GM20000 (cell line): ENCODE measurements at regions not wholly inside any gene's neighbourhood (a gene's known extent, or its start where the extent isn't known, plus 50 kb on each side); places are given as distances from the start of the nearest gene placed in this dataset.

Experiments used
- DNase-seq: peaks from one replicate; pipeline ENCODE4 v3.0.0; 2012; ENCODE audit warnings: low spot score
- TF ChIP-seq, protein P1 (sequence below): IDR thresholded peaks from 2 replicates; pipeline ENCODE4 v1.5.1; 2012; ENCODE audit warnings: mild to moderate bottlenecking, control low read depth; ENCODE audit errors: extremely low read depth, missing control alignments

DNA sequence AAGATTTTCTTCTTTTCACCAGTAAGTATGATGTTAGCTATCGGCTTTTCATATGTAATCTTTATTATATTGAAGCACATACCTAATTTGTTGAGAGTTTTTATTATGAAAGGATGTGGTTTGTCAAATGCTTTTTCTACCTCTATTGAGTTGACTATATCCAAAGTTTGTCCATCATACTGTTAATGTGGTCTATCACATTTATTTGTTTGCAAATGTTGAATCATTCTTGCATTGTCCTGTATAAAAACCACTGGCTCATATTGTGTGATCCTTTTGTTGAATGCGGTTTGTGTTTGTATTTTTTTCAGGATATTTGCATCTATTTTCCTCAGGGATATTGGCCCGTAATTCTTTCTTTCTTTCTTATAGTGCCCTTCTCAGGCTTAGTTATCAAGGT is 675.5 kb downstream of the NUP35 start:
- no peak for DNase-seq
- TF ChIP-seq, protein P1, sequence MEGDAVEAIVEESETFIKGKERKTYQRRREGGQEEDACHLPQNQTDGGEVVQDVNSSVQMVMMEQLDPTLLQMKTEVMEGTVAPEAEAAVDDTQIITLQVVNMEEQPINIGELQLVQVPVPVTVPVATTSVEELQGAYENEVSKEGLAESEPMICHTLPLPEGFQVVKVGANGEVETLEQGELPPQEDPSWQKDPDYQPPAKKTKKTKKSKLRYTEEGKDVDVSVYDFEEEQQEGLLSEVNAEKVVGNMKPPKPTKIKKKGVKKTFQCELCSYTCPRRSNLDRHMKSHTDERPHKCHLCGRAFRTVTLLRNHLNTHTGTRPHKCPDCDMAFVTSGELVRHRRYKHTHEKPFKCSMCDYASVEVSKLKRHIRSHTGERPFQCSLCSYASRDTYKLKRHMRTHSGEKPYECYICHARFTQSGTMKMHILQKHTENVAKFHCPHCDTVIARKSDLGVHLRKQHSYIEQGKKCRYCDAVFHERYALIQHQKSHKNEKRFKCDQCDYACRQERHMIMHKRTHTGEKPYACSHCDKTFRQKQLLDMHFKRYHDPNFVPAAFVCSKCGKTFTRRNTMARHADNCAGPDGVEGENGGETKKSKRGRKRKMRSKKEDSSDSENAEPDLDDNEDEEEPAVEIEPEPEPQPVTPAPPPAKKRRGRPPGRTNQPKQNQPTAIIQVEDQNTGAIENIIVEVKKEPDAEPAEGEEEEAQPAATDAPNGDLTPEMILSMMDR, result no peak

DNA sequence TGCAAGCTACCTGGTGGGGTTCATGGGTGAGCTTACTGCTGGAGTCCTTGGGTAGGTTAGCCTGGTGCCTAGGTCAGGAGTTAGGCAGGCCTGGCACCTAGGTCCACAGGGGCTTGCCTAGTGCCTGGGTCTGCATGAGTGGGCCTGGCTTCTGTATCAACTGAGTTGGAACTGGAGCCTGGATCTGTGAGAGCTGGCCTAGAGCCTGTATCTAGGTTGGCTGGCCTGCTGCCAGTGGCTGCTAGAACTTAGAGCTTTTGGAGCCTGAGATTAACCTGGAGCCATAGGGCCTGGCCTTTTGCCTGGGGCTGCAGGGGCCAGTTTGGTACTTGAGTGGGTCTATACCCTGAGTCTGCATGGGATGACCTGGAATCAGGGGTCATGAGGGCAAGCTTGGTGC is 679.4 kb downstream of the NUP35 start:
- TF ChIP-seq, protein P1, result no peak
- no peak for DNase-seq

DNA sequence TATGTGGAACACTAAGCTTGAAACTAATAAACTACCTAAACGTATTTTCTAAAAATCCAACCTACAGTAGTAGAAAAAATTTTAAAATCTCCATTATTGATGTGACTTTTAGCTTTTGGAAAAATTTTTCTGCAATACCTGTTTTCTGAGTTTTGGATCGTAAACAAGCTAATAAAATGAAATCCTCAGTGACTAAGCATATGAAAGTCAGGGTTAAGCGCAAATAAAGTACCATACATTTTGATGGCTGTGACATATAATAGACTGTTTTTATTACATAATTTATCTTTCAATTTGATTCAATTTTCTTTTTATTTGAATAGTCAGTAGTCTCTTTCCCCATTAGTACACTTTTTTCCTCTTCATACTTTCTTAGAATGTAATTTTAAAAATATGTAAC is 683.6 kb downstream of the NUP35 start:
- TF ChIP-seq, protein P1, result no peak

DNA sequence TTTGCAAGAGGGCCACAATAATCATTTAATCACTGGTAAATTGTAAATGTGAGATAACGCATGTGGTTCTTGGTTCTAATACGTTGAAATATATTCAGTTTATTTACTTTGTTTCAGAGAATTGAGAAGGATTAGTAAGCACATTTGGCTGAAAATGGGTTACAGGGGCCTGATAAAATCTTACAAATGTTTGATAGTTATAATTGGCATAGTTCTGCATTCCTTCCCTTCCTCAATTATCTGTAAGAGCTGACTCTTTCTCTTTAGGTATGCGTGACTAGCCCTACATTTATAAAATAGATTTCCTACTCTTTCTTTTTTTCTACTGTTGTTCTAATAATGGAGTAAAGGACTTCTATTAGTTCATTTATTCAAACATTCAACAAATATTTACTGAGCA is 685.2 kb downstream of the NUP35 start:
- DNase-seq, result no peak
- TF ChIP-seq, protein P1, result no peak

More for the DNA sequence above, 683.6 kb downstream of the NUP35 start:
- DNase-seq, result no peak

DNA sequence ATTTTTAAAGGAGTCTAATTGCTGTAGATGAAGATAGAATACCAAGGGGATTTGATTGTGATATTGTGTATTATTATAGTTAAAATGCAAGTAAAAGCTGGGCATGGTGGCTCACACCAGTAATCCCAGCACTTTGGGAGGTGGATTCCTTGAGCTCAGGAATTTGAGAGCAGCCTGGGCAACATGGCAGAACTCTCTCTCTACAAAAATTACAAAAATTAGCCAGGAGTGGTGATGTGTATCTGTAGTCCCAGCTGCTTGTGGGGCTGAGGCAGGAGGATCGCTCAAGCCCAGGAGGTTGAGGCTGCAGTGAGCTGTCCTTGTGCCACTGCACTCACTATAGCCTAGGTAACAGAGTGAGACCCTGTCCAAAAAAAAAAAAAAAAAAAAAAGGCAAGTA is 687.0 kb downstream of the NUP35 start:
- TF ChIP-seq, protein P1, result no peak
- DNase-seq, result no peak

DNA sequence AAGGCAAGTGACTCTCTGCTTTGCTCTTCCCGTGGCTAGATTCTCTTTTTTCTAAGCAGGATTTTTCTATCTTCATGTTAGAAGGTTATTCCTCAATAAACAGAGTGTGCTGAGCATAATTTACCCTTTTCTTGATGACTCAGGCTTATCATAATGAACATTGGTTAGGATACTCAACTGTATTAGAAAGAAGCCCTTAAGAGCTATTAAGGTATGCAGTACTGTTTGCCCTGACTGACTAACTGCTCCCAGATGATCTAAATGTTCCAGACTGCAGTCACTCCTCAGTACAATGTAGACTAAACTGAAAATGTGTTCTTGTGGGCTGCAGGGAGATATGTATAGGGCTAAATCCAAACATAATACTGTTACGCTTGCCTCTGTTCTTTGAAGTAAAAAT is 687.8 kb downstream of the NUP35 start:
- TF ChIP-seq, protein P1, result no peak
- DNase-seq, result no peak

DNA sequence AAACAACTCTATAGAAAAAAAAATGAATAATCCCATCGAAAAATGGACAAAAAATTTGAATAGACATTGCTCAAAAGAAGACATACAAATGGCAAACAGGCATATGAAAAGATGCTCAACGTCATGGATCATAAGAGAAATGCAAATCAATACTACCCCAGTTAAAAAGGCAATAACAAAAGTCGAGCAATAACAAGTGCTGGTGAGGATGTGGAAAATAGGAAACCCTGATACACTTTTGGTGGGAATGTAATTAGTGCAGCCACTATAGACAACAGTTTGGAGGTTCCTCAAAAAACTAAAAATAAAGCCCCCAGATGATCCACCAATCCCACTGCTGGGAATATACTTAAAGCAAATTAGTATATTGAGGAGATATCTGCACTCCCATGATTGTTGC is 701.5 kb downstream of the NUP35 start:
- TF ChIP-seq, protein P1, result no peak
- no peak for DNase-seq
